ENCODE measurements at regions not wholly inside any gene's neighbourhood (a gene's known extent, or its start where the extent isn't known, plus 50 kb on each side); places are given as distances from the start of the nearest gene placed in this dataset.

DNA sequence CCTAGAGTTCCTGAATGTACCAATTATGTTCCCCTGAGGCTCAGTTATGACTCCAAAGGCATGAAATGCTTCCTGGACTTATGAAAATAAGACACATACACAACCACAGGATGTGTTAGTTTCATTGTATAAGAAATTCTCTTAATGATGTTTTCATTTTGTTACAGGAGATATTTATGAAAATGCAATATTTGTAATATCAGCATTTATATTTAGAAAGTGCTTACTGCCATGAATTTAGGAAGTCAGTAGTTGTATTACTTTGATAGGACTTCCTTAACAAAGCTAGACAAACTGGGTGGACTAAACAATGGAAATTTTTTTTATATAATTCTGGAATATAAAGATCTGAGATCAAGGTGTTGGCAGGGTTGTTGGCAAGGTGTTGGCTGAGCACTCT, 572.1 kb upstream of the IGFBP7 start:
- ATAC-seq (no peak), DNase-seq (no peak)
- intact Hi-C loops (cut with DNase I): no loop called here
- Histone ChIP-seq H3K36me3 (no peaks in the 10 kb centered on the region), H3K4me1 (no peaks in the 10 kb centered on the region), H3K27me3 (no peaks in the 10 kb centered on the region), H3K4me3 (no peak overlapping the region), H3K9me3 (no peaks in the 10 kb centered on the region), H3K27ac (no peak overlapping the region)
- TF ChIP-seq, protein P1, sequence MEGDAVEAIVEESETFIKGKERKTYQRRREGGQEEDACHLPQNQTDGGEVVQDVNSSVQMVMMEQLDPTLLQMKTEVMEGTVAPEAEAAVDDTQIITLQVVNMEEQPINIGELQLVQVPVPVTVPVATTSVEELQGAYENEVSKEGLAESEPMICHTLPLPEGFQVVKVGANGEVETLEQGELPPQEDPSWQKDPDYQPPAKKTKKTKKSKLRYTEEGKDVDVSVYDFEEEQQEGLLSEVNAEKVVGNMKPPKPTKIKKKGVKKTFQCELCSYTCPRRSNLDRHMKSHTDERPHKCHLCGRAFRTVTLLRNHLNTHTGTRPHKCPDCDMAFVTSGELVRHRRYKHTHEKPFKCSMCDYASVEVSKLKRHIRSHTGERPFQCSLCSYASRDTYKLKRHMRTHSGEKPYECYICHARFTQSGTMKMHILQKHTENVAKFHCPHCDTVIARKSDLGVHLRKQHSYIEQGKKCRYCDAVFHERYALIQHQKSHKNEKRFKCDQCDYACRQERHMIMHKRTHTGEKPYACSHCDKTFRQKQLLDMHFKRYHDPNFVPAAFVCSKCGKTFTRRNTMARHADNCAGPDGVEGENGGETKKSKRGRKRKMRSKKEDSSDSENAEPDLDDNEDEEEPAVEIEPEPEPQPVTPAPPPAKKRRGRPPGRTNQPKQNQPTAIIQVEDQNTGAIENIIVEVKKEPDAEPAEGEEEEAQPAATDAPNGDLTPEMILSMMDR (IDR thresholded peaks at IDR 0.05): no peak

DNA sequence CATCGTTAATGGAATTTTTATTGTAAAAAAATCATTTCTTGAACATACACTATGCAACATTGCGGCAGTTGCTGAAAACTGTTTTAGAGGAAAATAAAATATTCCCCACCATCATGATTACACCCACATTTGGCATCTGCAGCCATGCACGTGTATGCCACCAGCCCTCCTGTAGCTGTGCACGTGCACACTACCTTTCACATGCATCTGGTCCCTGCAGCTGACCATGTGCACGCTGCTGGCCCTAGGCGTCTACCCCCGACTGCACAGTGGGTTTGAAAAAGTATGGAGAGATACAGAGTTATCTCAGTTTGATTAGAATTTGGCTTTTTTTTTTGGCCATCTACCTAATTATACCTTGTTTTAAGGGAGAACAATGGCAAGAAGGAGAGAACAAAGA, 569.8 kb upstream of the IGFBP7 start:
- intact Hi-C loops (cut with DNase I): no loop called here
- ATAC-seq (no peak), DNase-seq (peak in 1 of 4 donors; percentile 24)
- H3K27ac ChIP-seq: no peak overlapping the region
- H3K36me3 ChIP-seq: no peaks in the 10 kb centered on the region
- no peaks in the 10 kb centered on the region for H3K4me1 ChIP-seq
- no peaks in the 10 kb centered on the region for H3K27me3 ChIP-seq
- H3K9me3 ChIP-seq: no peaks in the 10 kb centered on the region
- no peak overlapping the region for H3K4me3 ChIP-seq
- TF ChIP-seq, protein P1 (IDR thresholded peaks at IDR 0.05): no peak

DNA sequence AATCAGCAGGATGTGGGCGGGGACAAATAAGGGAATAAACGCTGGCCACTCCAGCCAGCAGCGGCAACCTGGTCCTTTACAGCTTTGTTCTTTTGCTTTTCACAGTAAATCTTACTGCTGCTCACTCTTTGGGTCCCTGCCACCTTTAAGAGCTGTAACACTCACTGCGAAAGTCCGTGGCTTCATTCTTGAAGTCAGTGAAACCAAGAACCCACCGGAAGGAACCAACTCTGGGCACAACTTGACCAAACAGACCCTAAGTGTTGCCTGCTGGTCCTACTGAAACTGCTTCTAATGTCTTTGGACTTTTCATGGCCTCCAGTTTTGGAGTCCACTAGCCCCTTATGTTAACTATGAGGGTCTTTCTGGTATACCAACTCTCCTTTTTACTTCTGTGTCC, 566.2 kb upstream of the IGFBP7 start:
- no peaks in the 10 kb centered on the region for H3K9me3 ChIP-seq
- intact Hi-C loops (cut with DNase I): no loop called here
- DNase-seq (no peak), ATAC-seq (no peak)
- H3K27ac ChIP-seq: no peak overlapping the region
- H3K36me3 ChIP-seq: no peaks in the 10 kb centered on the region
- no peaks in the 10 kb centered on the region for H3K27me3 ChIP-seq
- TF ChIP-seq, protein P1 (IDR thresholded peaks at IDR 0.05): no peak
- H3K4me1 ChIP-seq: no peaks in the 10 kb centered on the region
- no peak overlapping the region for H3K4me3 ChIP-seq

DNA sequence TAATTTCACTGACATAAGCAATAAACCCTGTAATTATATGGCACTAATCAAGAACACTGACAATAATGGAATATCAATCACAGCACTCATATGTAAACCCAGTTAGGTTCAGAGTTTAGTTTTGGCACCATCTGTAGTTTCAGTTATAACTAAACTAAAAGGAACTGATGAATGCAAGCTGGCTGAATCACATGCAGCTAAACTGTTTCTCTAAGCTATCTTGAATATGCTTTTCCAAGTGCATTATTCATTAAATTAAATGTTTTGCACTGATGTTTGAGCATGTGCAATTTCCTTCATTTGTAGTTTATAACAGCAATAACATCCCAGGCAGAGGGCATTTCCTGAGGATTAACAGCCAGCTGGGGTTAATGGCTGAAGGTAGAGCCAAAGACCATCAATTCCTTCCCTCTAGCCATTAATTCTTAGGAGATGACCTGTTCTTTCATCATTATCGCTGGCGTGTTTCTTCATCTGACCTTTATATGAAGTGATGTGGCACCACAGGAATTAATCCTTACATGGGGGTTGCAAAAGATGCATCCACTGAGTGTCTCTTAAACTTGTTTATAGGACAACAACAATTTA, 562.8 kb upstream of the IGFBP7 start:
- Histone ChIP-seq H3K4me1 (no peaks in the 10 kb centered on the region), H3K27ac (no peak overlapping the region), H3K4me3 (no peak overlapping the region), H3K9me3 (no peaks in the 10 kb centered on the region), H3K27me3 (no peaks in the 10 kb centered on the region), H3K36me3 (no peaks in the 10 kb centered on the region)
- DNase-seq (peak in 1 of 4 donors; percentile 6), ATAC-seq (no peak)
- intact Hi-C loops (cut with DNase I): no loop called here
- TF ChIP-seq, protein P1 (IDR thresholded peaks at IDR 0.05): no peak

DNA sequence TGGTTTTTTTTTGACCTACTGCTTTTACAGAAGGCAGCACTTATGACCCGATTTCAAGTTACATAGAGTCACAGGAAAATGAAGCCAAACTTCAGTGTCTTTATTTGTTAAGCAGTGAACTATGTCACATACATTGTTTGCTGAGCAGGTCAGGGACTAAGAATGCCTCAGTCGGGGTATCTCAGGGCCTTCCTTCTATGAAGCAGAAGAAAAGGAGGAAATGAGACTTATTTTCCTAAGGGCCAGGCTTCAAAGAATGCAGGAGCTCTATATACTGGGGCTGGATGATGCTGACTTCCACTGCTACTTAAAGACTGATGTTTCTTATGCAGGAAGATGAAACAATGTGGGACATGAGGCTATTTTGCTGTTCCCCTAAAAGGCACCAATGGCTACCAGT, 558.4 kb upstream of the IGFBP7 start:
- intact Hi-C loops (cut with DNase I): no loop called here
- DNase-seq (no peak), ATAC-seq (no peak)
- Histone ChIP-seq H3K36me3 (no peaks in the 10 kb centered on the region), H3K4me3 (no peak overlapping the region), H3K27ac (no peak overlapping the region), H3K4me1 (no peaks in the 10 kb centered on the region), H3K9me3 (peaks cover 0 to 4% of the 10 kb centered on the region in 2 donors), H3K27me3 (no peaks in the 10 kb centered on the region)
- TF ChIP-seq, protein P1 (IDR thresholded peaks at IDR 0.05): no peak

Data from left lung (tissue), 4 donors.